C4-2B (cell line): ENCODE measurements at regions not wholly inside any gene's neighbourhood (a gene's known extent, or its start where the extent isn't known, plus 50 kb on each side); places are given as distances from the start of the nearest gene placed in this dataset.

Experiments
- H3K27ac ChIP-seq: fragments of 450-650 bp; 2 replicates; pipeline ENCODE4 v1.5.1; 2017
- CTCF ChIP-seq: fragments of 450-650 bp; conservative IDR thresholded peaks from 2 replicates; pipeline ENCODE4 v1.5.1; 2017; ENCODE audit warnings: mild to moderate bottlenecking
- ZFX ChIP-seq: fragments of 450-650 bp; IDR thresholded peaks from 2 replicates; pipeline ENCODE4 v1.6.1; 2017

- no peak overlapping the region for H3K27ac ChIP-seq
- TF ChIP-seq ZFX: no peak
- TF ChIP-seq CTCF: no peak
Observed at GRCh38 chr5:2169430-2169808, 286.7 kb upstream of the IRX4 start.

- TF ChIP-seq ZFX: no peak
- H3K27ac ChIP-seq: no peak overlapping the region
Observed at GRCh38 chr5:2168601-2169429, 286.1 kb upstream of the IRX4 start.

GRCh38 chr5:2167671-2168070 is 284.9 kb upstream of the IRX4 start:
- TF ChIP-seq CTCF: no peak
- TF ChIP-seq ZFX: no peak
- H3K27ac ChIP-seq: no peak overlapping the region

DNA sequence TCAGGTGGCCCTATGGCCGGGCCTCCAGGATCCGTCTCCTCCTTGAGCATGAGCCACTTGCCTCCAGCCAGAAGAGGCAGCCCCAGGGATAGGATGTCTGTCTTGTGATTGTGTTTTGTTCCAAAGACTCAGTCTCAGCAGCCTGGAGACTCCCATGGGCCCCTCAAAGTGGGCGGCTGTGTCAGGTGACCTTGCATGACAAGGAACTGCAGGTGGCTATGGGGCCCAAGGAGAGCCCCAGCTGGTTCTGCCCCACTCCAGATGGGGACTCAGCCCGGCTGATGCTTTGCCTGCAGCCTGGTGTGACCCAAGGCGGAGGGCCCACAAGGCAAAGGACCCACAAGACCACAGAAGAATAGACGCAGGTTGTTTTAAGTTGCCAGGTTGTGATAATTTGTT is 284.3 kb upstream of the IRX4 start:
- no peak for TF ChIP-seq ZFX
- no peak for TF ChIP-seq CTCF
- no peak overlapping the region for H3K27ac ChIP-seq

DNA sequence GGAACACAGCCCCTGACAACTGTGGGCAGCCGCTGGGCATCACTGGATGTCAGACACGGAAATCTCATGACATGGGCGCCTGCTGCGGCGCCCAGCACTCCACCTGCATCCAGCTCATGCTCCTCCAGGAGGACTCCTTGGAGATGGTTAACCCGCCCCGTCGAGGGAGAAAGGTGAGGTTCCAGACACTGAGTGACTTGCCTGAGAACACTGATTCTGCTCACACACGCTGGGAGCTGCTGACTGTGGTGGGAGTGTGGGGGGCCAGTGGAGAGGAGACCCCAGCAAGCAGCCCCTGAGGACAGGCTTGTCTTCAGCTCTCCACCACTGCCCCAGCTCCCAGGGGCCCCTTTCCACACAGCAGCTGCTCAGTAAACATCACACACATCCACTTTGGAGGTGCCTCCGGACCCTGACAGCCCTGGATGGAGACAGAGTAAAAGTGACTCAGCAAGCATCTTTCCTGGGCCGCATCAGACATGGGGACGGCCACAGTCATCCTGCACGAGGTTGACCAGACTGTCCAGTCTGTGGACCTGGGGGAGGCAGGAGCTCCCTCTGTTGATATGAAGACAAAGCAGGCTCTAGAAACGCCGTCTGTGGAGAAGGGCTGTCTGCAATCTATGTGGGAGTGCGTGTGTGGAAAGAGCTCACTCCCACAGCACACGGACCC is 283.7 kb upstream of the IRX4 start:
- TF ChIP-seq ZFX (no peak), CTCF (no peak)
- no peak overlapping the region for H3K27ac ChIP-seq

- TF ChIP-seq CTCF: no peak
- TF ChIP-seq ZFX: no peak
- H3K27ac ChIP-seq: no peak overlapping the region
Observed at GRCh38 chr5:2165615-2166305, 283.0 kb upstream of the IRX4 start.

- H3K27ac ChIP-seq: no peak overlapping the region
- TF ChIP-seq CTCF (no peak), ZFX (no peak)
Observed at GRCh38 chr5:2165203-2165602, 282.5 kb upstream of the IRX4 start.
